ENCODE measurements at regions not wholly inside any gene's neighbourhood (a gene's known extent, or its start where the extent isn't known, plus 50 kb on each side); places are given as distances from the start of the nearest gene placed in this dataset.

DNA sequence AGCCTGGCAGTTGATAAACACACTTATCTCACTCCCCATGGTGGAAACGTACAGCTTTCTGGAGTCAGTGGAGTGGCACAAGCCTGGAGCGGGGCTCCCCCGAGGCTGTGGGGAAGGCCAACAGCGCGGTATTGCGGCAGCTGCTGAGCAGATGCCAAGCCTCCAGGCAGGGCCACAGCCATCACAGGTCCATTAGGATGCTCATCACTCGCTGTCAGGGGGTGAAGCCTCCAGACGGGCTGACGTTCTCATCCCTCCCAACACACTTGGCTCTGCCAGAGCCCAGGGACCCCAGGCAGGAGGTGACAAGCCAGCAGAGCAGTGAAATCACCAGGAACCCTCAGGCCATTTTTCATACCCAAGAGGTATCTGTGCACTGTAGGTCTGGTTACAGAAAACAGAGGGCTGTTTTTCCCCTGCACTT, 529.2 kb upstream of the KLHL29 start:
- H3K4me3 ChIP-seq (ENCODE audit: low read depth, low read length), result no peak overlapping the region
- no peak for DNase-seq (ENCODE audit: low read depth)
- TF ChIP-seq, protein P1, sequence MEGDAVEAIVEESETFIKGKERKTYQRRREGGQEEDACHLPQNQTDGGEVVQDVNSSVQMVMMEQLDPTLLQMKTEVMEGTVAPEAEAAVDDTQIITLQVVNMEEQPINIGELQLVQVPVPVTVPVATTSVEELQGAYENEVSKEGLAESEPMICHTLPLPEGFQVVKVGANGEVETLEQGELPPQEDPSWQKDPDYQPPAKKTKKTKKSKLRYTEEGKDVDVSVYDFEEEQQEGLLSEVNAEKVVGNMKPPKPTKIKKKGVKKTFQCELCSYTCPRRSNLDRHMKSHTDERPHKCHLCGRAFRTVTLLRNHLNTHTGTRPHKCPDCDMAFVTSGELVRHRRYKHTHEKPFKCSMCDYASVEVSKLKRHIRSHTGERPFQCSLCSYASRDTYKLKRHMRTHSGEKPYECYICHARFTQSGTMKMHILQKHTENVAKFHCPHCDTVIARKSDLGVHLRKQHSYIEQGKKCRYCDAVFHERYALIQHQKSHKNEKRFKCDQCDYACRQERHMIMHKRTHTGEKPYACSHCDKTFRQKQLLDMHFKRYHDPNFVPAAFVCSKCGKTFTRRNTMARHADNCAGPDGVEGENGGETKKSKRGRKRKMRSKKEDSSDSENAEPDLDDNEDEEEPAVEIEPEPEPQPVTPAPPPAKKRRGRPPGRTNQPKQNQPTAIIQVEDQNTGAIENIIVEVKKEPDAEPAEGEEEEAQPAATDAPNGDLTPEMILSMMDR (IDR thresholded peaks at IDR 0.05; ENCODE audit: control insufficient read depth, extremely low read depth, insufficient read depth), result no peak

DNA sequence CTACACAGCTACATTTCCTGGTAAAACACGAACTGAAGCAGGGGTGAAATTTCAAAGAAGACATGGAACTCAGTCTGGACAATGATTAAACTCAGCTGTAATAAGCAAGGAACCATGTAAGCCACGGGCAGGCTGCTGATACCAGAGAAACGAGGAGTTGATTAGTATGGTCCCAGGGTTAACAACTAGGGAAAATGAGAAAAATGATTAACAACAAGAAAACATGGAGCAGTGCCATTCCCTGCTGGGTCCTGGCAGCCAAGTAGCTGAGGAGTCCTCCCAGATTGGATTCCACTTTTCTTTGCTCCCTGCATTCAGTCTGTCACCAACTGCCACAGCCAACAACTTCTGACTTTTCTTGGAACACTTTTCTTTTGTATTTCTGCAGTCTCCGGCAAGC, 517.0 kb upstream of the KLHL29 start:
- H3K4me3 ChIP-seq (ENCODE audit: low read depth, low read length), result no peak overlapping the region
- DNase-seq (ENCODE audit: low read depth), result no peak
- TF ChIP-seq, protein P1 (IDR thresholded peaks at IDR 0.05; ENCODE audit: control insufficient read depth, extremely low read depth, insufficient read depth), result no peak

DNA sequence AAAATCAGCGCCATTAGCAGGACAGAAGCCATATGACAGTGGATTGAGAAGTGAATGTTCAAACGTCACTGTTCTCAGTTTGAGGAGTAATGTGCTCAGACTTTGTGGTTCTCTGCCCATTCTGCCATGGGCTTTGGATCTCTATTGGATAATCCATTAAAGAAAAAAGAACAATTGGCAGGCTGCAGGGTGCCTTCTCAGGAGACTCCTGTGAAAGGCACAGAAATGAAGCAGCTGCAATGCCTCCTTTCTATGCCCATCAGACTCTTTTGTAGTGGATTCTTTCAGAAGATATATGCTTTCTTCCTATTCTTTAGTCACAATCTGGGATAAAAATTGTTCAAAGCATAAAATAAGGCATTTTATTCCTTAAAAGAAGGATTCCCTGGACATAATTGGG, 506.9 kb upstream of the KLHL29 start:
- DNase-seq (ENCODE audit: low read depth), result no peak
- TF ChIP-seq, protein P1 (IDR thresholded peaks at IDR 0.05; ENCODE audit: control insufficient read depth, extremely low read depth, insufficient read depth), result no peak

DNA sequence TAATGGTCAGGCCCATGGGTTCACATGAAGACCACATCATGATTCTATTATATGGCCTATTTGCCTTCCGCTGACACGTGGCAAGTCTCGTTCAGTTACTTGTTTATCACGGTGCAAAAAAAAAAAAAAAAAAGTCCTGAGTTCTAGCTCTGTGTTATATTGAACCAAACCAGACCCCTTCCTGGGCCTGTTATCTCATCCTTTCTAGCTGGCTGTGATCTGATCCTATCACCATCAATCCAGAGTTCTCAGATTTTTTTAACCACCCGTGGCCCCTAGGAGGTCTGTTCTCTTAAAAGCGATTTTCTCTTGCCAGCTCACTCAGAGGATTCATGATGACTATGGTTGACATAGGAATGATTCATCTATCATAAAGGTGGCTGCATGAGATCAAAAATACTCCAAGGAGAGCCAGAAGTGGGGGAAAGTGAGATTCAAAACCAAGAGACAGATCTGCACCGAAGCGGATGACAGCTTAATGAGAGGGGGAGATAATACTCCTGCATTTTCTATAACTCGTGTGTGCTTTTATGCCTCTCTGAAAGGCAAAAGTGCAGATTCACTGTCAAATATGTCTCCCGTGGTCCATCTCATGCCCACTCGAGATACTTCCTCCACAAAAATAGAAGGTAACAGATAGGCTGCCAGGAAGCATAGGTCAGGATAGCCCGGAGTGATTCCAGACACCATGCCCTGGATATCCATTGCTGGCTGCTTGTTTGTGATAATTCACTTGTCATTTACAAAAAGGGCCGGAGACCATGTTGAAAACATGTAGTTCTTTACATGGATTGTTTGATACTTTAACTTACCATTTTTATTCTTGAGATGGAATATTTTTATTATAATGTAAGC, 505.7 kb upstream of the KLHL29 start:
- TF ChIP-seq, protein P1 (IDR thresholded peaks at IDR 0.05; ENCODE audit: control insufficient read depth, extremely low read depth, insufficient read depth), result no peak
- no peak overlapping the region for H3K4me3 ChIP-seq (ENCODE audit: low read depth, low read length)
- DNase-seq (ENCODE audit: low read depth), result no peak

More for the DNA sequence above, 506.9 kb upstream of the KLHL29 start:
- H3K4me3 ChIP-seq (ENCODE audit: low read depth, low read length), result no peak overlapping the region

DNA sequence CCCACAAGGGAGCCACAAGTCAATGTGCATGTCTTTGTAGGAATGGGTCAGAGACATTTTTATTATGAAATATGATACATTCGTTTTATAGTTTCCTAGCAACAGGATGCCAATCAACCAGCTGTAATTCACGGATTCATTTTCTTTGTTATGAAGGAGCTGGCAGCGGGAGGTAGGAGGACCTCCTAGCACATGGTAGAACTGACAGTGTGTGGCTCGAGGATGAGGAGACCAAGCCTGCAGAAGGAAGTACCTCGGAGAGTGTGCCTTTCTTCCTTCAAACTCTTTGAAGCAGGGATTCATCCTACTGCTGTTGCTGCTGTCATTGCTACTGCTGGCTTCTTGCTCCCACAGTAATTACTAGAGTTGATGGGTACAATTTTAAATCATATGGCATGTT, 504.8 kb upstream of the KLHL29 start:
- TF ChIP-seq, protein P1 (IDR thresholded peaks at IDR 0.05; ENCODE audit: control insufficient read depth, extremely low read depth, insufficient read depth), result no peak
- no peak overlapping the region for H3K4me3 ChIP-seq (ENCODE audit: low read depth, low read length)
- no peak for DNase-seq (ENCODE audit: low read depth)

DNA sequence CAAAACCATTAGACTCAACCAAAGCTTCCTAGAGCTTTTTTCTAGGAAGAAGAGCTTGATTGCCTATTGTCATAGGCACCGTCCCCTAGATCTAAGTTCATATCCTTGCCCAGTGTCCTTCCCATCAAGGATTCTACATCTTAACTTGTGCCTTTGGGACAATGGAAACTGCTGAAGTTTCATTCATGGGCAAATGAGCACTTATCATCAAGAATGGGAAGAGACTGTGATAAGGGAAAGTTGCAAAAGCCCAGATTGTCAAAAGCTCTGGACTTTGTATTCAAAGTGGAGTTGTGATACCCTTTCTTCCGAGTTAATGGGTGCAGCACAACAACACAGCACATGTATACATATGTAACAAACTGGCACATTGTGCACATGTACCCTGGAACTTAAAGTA, 503.0 kb upstream of the KLHL29 start:
- TF ChIP-seq, protein P1 (IDR thresholded peaks at IDR 0.05; ENCODE audit: control insufficient read depth, extremely low read depth, insufficient read depth), result no peak
- DNase-seq (ENCODE audit: low read depth), result no peak

DNA sequence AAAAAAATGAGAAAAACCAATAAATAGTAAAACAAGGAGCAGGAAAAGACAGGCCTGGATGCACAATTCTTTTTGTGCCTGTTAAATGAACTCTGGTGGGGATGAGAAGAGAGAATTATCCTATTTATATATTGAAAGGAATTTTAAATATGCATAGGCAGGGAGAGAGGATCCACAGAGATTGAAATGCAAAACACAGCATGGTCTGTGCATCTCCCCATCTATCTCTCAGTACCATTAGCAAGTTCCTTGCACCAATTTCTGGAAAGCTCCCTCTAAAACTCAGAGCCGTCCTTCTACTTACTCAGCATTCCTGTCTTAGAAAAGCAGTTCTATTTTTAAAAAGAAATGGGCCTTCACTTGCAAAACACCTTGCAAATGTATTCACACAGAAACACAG, 502.3 kb upstream of the KLHL29 start:
- TF ChIP-seq, protein P1 (IDR thresholded peaks at IDR 0.05; ENCODE audit: control insufficient read depth, extremely low read depth, insufficient read depth), result no peak
- H3K4me3 ChIP-seq (ENCODE audit: low read depth, low read length), result no peak overlapping the region
- no peak for DNase-seq (ENCODE audit: low read depth)

More for the DNA sequence above, 503.0 kb upstream of the KLHL29 start:
- H3K4me3 ChIP-seq (ENCODE audit: low read depth, low read length), result no peak overlapping the region

Measured in LNCaP clone FGC (cell line).